Coronary artery (tissue), 2 donors: ENCODE measurements at regions not wholly inside any gene's neighbourhood (a gene's known extent, or its start where the extent isn't known, plus 50 kb on each side); places are given as distances from the start of the nearest gene placed in this dataset.

Source experiments
- DNase-seq: peaks from one replicate; pipeline ENCODE4 v3.0.0-alpha.2; 2017; ENCODE audit warnings: low spot score
- H3K27ac ChIP-seq, 2 donors: fragments of 200-600 bp; sonication (generic); one replicate each; pipeline ENCODE4 v1.5.1; 2016 to 2019
- H3K4me3 ChIP-seq: fragments of 200-600 bp; sonication (generic); 2 replicates; pipeline ENCODE4 v1.5.1; 2016; ENCODE audit warnings: mild to moderate bottlenecking, moderate library complexity
- TF ChIP-seq, protein P1 (sequence below): fragments of 200-600 bp; sonication (generic); IDR thresholded peaks from one replicate; pipeline ENCODE4 v1.5.1; 2019; ENCODE audit warnings: antibody characterized with exemption

DNA sequence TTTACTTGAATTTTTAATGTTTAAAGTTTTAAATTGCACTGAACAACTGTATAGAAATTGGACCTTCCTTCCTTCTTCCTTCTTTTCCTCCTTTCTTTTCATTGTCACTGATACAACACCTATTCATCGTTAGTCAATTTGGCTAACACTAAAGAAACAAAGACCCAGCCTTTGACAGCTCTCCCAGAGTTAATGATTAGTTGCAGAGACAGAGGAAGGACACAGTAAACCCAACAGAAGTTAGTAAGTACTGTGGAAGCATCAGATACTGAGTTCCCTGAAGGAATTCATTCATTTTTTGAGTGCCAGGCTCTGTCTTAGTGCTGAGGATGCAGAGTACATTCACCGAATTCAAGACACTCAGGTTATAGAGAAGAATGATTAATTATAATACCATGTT is 77.9 kb upstream of the RAB27B start:
- TF ChIP-seq, protein P1, sequence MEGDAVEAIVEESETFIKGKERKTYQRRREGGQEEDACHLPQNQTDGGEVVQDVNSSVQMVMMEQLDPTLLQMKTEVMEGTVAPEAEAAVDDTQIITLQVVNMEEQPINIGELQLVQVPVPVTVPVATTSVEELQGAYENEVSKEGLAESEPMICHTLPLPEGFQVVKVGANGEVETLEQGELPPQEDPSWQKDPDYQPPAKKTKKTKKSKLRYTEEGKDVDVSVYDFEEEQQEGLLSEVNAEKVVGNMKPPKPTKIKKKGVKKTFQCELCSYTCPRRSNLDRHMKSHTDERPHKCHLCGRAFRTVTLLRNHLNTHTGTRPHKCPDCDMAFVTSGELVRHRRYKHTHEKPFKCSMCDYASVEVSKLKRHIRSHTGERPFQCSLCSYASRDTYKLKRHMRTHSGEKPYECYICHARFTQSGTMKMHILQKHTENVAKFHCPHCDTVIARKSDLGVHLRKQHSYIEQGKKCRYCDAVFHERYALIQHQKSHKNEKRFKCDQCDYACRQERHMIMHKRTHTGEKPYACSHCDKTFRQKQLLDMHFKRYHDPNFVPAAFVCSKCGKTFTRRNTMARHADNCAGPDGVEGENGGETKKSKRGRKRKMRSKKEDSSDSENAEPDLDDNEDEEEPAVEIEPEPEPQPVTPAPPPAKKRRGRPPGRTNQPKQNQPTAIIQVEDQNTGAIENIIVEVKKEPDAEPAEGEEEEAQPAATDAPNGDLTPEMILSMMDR = no peak
- Histone ChIP-seq H3K27ac (no peak overlapping the region), H3K4me3 (no peak overlapping the region)
- no peak for DNase-seq

DNA sequence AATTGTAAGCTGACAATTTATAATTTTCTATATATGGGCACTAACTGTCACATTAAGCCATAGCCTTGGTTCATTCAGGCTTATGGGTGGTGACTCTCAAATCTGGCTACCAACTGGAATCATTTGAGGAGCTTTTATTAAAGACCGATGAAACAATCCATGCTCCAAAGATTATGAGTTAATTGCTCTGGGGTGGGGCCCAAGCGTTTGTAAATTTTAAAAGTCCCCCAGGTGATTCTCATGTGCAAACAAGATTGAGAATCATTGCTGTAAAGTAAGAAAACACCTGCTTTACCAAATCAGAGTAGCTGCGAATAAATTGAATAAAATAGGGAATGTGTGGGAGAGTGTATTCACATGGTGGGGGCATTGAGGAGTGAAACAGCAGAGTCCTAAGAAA is 76.1 kb upstream of the RAB27B start:
- H3K27ac ChIP-seq = no peak overlapping the region
- no peak for DNase-seq
- no peak overlapping the region for H3K4me3 ChIP-seq
- TF ChIP-seq, protein P1 = no peak

DNA sequence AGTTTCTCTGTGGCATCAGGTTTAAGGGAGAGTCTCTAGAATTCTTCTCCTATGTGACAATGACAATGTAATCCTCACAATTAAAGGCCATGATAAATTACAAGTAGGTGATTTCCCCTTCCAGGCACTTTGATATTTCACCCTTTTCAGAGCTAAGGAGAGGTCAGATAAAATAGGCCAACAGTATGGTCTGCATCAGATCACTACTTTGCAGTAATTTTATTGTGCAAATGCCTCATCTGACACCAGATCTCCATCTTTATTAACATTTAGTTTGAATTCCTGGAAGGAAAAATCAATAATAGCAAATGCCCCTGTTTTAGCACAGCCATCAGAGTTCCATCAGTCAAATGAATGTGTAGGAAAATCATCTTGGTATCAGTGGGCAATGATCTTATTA is 72.8 kb upstream of the RAB27B start:
- H3K27ac ChIP-seq = no peak overlapping the region
- no peak for DNase-seq
- TF ChIP-seq, protein P1 = no peak
- H3K4me3 ChIP-seq = no peak overlapping the region

DNA sequence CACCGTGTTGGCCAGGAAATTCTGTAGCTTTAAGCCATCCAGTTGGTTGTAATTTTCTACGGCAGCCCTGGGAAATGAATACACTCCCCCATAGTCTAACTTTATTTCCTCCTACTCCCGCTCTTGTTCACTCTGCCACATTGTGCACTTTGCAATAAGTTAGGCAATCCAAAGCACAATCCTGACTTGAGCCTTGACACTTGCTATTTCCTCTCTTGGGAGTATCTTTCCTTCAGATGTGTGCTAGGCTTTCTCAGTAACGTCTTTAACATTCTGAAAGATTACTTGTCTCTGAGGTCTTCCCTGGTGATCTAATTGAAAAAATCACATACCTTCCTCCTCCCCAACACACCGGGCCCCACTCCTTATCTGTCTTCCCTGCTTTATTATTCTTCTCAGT is 65.9 kb upstream of the RAB27B start:
- no peak overlapping the region for H3K4me3 ChIP-seq
- TF ChIP-seq, protein P1 = no peak
- no peak overlapping the region for H3K27ac ChIP-seq
- DNase-seq = no peak

DNA sequence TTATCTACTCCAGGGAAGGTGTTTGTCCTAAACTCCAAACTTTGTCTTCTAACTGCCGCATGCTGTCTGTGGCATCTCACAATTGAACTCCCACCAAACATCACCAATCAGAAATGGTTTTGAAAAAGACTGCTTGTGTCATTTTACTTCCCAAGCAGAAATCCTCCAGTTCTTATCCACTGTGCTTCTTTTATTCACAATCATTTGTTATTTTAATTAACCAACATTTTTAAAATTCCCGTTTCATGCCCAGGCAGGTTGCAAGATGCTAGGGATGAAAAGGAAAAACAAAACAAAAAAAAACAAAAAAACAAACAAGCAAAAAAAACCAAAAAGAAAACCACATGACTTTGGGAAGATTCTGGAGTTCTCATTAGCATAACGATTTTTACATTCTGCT is 63.5 kb upstream of the RAB27B start:
- no peak for DNase-seq
- H3K27ac ChIP-seq = no peak overlapping the region
- TF ChIP-seq, protein P1 = no peak
- no peak overlapping the region for H3K4me3 ChIP-seq

DNA sequence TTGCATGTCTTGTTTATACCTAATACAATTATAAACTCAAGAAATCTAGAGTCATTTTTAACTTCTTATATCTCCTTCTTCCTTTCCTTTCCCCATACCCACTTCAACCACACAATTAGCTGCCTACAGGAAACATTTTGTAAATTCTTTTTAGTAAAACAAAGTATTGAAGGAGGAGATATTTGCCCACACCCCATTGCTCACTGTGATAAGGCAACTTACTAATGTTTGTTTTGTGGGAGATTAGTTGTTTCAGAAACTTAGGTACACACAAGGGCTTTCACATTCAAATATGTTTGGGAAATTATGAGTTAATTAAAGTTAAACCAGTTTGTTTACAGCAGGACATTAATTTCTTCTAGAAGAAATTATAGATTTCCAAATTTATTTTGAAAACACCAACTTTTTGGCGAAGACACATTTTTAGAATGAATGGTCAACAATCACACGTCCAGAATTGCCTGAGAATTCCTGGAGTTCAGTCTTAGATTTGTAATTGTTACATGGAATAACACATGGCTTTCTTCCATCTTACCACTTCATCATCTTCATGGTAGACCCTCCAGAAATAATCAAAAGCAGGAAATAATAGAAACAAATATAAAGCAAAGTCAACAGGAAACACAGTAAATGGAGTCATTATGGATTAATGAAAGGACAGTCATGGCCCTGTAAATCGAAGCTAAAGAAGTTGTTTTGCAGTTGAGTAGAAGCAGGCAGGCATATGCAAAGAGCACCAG is 62.5 kb upstream of the RAB27B start:
- Histone ChIP-seq H3K27ac (no peak overlapping the region), H3K4me3 (no peak overlapping the region)
- TF ChIP-seq, protein P1 = no peak
- DNase-seq = no peak

DNA sequence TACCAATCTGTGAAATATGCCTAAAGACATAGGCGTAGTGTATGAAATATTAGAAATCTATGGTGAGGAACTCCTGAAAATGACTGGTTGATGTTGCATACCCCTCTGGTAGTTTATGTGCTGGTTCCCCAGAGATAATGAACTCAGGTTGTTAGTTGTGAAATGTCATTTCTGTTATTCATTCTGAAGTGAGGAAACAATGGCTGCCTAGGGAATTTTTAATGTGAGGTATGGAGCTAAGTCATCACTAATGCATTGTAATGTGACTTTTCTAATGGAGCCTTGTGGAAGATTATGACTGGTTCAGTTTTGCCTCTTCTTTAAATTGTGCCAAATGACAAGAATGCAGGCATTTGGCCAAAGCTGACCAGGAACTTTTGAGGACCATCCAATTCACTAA is 61.6 kb upstream of the RAB27B start:
- TF ChIP-seq, protein P1 = no peak
- H3K27ac ChIP-seq = no peak overlapping the region
- no peak for DNase-seq
- no peak overlapping the region for H3K4me3 ChIP-seq
